Neuronal stem cell (in vitro differentiated cells): ENCODE measurements at regions not wholly inside any gene's neighbourhood (a gene's known extent, or its start where the extent isn't known, plus 50 kb on each side); places are given as distances from the start of the nearest gene placed in this dataset.

Source experiments
- DNase-seq: peaks from one replicate; pipeline ENCODE4 v3.0.0-alpha.2; 2013; ENCODE audit warnings: low spot score
- H2AFZ ChIP-seq: one replicate; pipeline ENCODE4 v1.6.1; 2013; ENCODE audit warnings: mild to moderate bottlenecking, low read length, inconsistent platforms
- H2AK5ac ChIP-seq: 2 replicates; pipeline ENCODE4 v1.6.1; 2013; ENCODE audit warnings: low read depth, mild to moderate bottlenecking, inconsistent platforms, low read length, moderate library complexity, mixed read lengths
- H2BK120ac ChIP-seq: 2 replicates; pipeline ENCODE4 v1.6.1; 2013; ENCODE audit warnings: low read depth, mild to moderate bottlenecking, inconsistent platforms, low read length, moderate library complexity, mixed read lengths
- H2BK12ac ChIP-seq: one replicate; pipeline ENCODE4 v1.6.1; 2013; ENCODE audit warnings: low read length, inconsistent platforms
- H2BK15ac ChIP-seq: 2 replicates; pipeline ENCODE4 v1.6.1; 2013; ENCODE audit warnings: mild to moderate bottlenecking, low read length, inconsistent platforms, mixed read lengths
- H2BK5ac ChIP-seq: one replicate; pipeline ENCODE4 v1.6.1; 2013; ENCODE audit warnings: inconsistent platforms, mild to moderate bottlenecking, low read length, moderate library complexity
- H3K14ac ChIP-seq: one replicate; pipeline ENCODE4 v1.6.1; 2013; ENCODE audit warnings: low read length, inconsistent platforms
- H3K18ac ChIP-seq: 2 replicates; pipeline ENCODE4 v1.6.1; 2013; ENCODE audit warnings: low read length, inconsistent platforms
- H3K23ac ChIP-seq: 2 replicates; pipeline ENCODE4 v1.6.1; 2013; ENCODE audit warnings: low read depth, mild to moderate bottlenecking, mixed read lengths, low read length, inconsistent platforms; ENCODE audit not compliant: poor library complexity
- H3K27ac ChIP-seq: replicated peaks from 3 replicates; pipeline ENCODE4 v1.5.1; 2013; ENCODE audit warnings: low read length, inconsistent platforms
- H3K27me3 ChIP-seq, 3 experiments: 2 replicates each; pipeline ENCODE4 v1.6.1; 2013; ENCODE audit warnings: low read length in 3 of 3, mild to moderate bottlenecking in 2 of 3, inconsistent platforms in 1 of 3, low read depth in 1 of 3, mixed read lengths in 1 of 3, moderate library complexity in 1 of 3; ENCODE audit not compliant: control insufficient read depth in 3 of 3, insufficient read depth in 3 of 3
- H3K36me3 ChIP-seq, 2 donors: replicated peaks in 1 of 2; 2 replicates each; pipeline ENCODE4 v1.6.1; 2013; ENCODE audit warnings: low read length in 2 of 2; ENCODE audit not compliant: control insufficient read depth in 2 of 2, insufficient read depth in 2 of 2
- H3K4ac ChIP-seq: 2 replicates; pipeline ENCODE4 v1.6.1; 2013; ENCODE audit warnings: inconsistent platforms, mild to moderate bottlenecking, low read length, moderate library complexity
- H3K4me1 ChIP-seq, 2 donors: 1 replicate in 1 of 2; 2 replicates in 1 of 2; pipeline ENCODE4 v1.6.1; 2013; ENCODE audit warnings: low read length in 2 of 2, low read depth in 1 of 2; ENCODE audit not compliant: control insufficient read depth in 2 of 2, insufficient read depth in 1 of 2
- H3K4me2 ChIP-seq: one replicate; pipeline ENCODE4 v1.6.1; 2013; ENCODE audit warnings: mild to moderate bottlenecking, low read length, inconsistent platforms; ENCODE audit not compliant: insufficient read depth, poor library complexity, severe bottlenecking
- H3K4me3 ChIP-seq, 2 donors: 2 replicates each; pipeline ENCODE4 v1.5.1; 2013; ENCODE audit warnings: low read length in 2 of 2, mild to moderate bottlenecking in 2 of 2, inconsistent platforms in 1 of 2, moderate library complexity in 1 of 2
- H3K79me1 ChIP-seq: one replicate; pipeline ENCODE4 v1.6.1; 2013; ENCODE audit warnings: low read depth, mild to moderate bottlenecking, inconsistent platforms, low read length, moderate library complexity
- H3K9ac ChIP-seq: one replicate; pipeline ENCODE4 v1.6.1; 2013; ENCODE audit warnings: mild to moderate bottlenecking, low read depth, low read length, inconsistent platforms; ENCODE audit not compliant: poor library complexity
- H3K9me3 ChIP-seq, 2 donors: replicated peaks in 1 of 2; 2 replicates each; pipeline versions ENCODE3 to v1.6.1; 2013; ENCODE audit warnings: low read length in 2 of 2, mild to moderate bottlenecking in 2 of 2, inconsistent platforms in 1 of 2, low read depth in 1 of 2, mixed read lengths in 1 of 2, moderate library complexity in 1 of 2; ENCODE audit not compliant: control insufficient read depth in 2 of 2, insufficient read depth in 1 of 2
- H4K8ac ChIP-seq: one replicate; pipeline ENCODE4 v1.6.1; 2013; ENCODE audit warnings: low read depth, mild to moderate bottlenecking, inconsistent platforms, low read length, moderate library complexity
- H4K91ac ChIP-seq: one replicate; pipeline ENCODE4 v1.6.1; 2013; ENCODE audit warnings: low read length, low read depth, mild to moderate bottlenecking, inconsistent platforms; ENCODE audit not compliant: poor library complexity
- WGBS, 2 donors: extraction: QIAGEN DNeasy Blood & Tissue Kit; methylation state at CpG; one replicate each; pipeline ENCODE4 v1.1.7; 2013; ENCODE audit warnings: missing lambda C conversion rate in 2 of 2, mixed read lengths in 1 of 2; ENCODE audit not compliant: insufficient read length in 2 of 2, insufficient replicate concordance in 1 of 2; ENCODE audit errors: extremely low coverage in 2 of 2; 5-methylcytosine and 5-hydroxymethylcytosine counted together

DNA sequence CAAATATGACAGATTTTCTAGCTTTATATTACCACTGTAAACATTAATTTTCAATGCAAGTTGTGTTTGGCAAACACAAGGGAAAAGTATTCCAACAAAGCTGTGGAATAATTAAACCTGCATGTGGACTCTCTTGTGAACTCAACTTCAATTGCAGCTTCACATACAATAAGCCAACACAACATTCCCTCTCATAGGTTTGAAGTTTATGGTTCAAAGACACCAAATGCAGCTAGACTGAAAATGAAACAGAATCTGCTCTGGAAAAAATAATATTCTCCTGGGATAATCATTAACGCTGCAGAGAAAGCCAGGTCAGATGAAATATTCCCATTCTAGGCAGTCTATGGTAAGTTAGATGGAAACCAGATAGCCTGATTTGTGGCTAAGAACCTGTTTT lies 105.8 kb upstream of the VIPR2 start:
- Histone ChIP-seq H4K91ac (no peak overlapping the region), H3K4me2 (no peak overlapping the region), H3K36me3 (no peaks in the 10 kb centered on the region), H2BK15ac (no peak overlapping the region), H3K4me3 (no peak overlapping the region), H2AK5ac (no peak overlapping the region), H3K9ac (no peak overlapping the region), H3K79me1 (no peaks in the 10 kb centered on the region), H2AFZ (no peak overlapping the region), H3K27me3 (no peaks in the 10 kb centered on the region), H4K8ac (no peak overlapping the region), H3K23ac (no peak overlapping the region), H3K27ac (no peak overlapping the region), H3K4me1 (no peaks in the 10 kb centered on the region), H3K4ac (no peak overlapping the region), H3K14ac (no peak overlapping the region), H2BK12ac (no peak overlapping the region), H3K18ac (no peak overlapping the region), H3K9me3 (peaks cover 0 to 17% of the 10 kb centered on the region in 2 donors), H2BK5ac (no peak overlapping the region), H2BK120ac (no peak overlapping the region)
- no CpG with 5 or more reads among the region's 1 CpG for WGBS, 2 donors
- DNase-seq, result no peak

DNA sequence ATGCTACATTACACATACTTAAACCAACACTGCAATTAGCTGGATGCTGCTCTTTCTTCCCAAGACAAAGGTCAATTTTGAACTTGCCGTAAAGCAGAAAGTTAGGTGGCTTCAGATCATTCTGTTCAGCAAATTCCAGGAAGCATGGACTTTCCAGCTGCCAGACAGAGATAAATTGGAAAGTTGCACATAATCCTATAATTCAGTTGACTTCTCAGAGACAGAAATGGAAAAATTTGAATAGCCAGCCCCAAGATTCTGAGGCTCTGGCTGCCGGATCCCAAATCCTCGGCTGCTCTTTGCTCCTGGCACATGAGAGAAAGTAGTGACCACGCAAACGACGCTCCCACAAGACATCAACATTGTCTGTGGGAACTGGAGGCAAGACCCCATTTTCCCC lies 105.0 kb upstream of the VIPR2 start:
- DNase-seq, result no peak
- no peak overlapping the region for H3K18ac ChIP-seq

DNA sequence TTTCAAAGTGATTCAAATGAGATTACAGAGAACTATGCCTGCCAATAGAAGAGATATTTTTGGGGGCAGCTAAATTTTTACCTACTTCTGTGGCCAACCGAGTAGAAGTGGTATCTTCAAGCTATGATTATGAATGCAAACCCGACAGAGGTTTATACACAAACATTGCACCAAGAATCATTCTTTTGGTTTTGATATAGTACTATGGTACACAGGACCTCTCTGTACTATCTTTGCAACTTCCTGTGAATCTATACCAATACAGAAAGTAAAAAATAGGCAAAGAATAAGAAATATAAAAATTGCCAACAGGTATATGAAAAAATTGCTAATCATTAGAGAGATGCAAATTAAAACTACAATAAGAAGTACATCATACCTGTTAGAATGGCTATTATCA lies 103.2 kb upstream of the VIPR2 start:
- no peak overlapping the region for H3K27ac ChIP-seq
- peaks cover 0 to 7% of the 10 kb centered on the region in 2 donors for H3K9me3 ChIP-seq
- WGBS, 2 donors, result no CpG with 5 or more reads among the region's 2 CpGs
- H3K23ac ChIP-seq, result no peak overlapping the region
- H3K4me3 ChIP-seq, result no peak overlapping the region
- H3K18ac ChIP-seq, result no peak overlapping the region
- H3K14ac ChIP-seq, result no peak overlapping the region
- H4K8ac ChIP-seq, result no peak overlapping the region
- H2AFZ ChIP-seq, result no peak overlapping the region
- H3K4me1 ChIP-seq, result no peaks in the 10 kb centered on the region
- H3K9ac ChIP-seq, result no peak overlapping the region
- H3K27me3 ChIP-seq, result no peaks in the 10 kb centered on the region
- H2BK120ac ChIP-seq, result no peak overlapping the region
- H3K36me3 ChIP-seq, result no peaks in the 10 kb centered on the region
- H2BK12ac ChIP-seq, result no peak overlapping the region
- H2AK5ac ChIP-seq, result no peak overlapping the region
- no peak overlapping the region for H3K4me2 ChIP-seq
- H3K79me1 ChIP-seq, result no peaks in the 10 kb centered on the region
- no peak overlapping the region for H4K91ac ChIP-seq
- no peak overlapping the region for H2BK15ac ChIP-seq
- H3K4ac ChIP-seq, result no peak overlapping the region
- DNase-seq, result no peak
- H2BK5ac ChIP-seq, result no peak overlapping the region

More for the DNA sequence above, 105.0 kb upstream of the VIPR2 start:
- H3K4me1 ChIP-seq, result no peaks in the 10 kb centered on the region
- H3K27me3 ChIP-seq, result no peaks in the 10 kb centered on the region
- H2BK15ac ChIP-seq, result no peak overlapping the region
- no peak overlapping the region for H3K27ac ChIP-seq
- no peak overlapping the region for H2AFZ ChIP-seq
- H2BK12ac ChIP-seq, result no peak overlapping the region
- no peak overlapping the region for H3K14ac ChIP-seq
- no peak overlapping the region for H3K4me2 ChIP-seq
- no peak overlapping the region for H2AK5ac ChIP-seq
- no peaks in the 10 kb centered on the region for H3K36me3 ChIP-seq
- no peak overlapping the region for H4K8ac ChIP-seq
- no peak overlapping the region for H2BK5ac ChIP-seq
- H3K4ac ChIP-seq, result no peak overlapping the region
- no peaks in the 10 kb centered on the region for H3K79me1 ChIP-seq
- no peak overlapping the region for H3K9ac ChIP-seq
- no peak overlapping the region for H4K91ac ChIP-seq
- no peak overlapping the region for H3K4me3 ChIP-seq
- no peak overlapping the region for H2BK120ac ChIP-seq
- peaks cover 0 to 11% of the 10 kb centered on the region in 2 donors for H3K9me3 ChIP-seq
- WGBS, 2 donors, result no CpG with 5 or more reads among the region's 6 CpGs
- H3K23ac ChIP-seq, result no peak overlapping the region

DNA sequence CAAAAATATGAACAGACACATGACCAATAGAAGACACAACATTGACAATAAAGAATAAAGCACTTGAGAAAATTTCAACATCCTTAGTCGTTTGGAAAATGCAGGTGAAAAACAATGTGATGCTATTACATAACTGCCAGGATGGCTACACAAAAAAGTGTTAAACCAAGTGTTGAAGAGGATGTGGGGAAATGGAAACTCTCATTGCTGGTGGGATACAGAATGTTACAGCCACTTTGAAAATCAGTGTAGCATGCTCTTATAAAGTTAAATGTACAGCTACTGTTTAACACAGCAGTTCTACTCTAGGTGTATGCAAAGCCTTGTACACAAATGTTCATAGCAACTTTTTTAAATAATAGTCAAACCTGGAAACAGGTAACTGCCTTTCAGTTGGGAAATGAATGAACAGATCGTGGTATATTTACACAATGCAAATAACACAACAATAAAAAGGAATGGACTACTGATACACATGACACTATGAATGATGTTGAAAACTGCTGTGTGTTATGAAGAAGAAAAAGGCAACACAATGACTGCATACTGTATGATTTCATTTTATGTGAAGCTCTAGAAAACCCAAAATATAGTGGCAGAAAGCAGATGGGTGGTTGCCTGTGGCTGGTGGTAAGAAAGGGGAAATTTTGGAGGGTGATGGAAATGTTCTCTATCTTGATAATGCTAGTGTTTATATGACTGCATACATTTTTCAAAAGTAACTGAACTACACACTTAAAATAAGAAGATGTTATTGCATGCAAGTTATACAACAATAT lies 102.2 kb upstream of the VIPR2 start:
- H2AK5ac ChIP-seq, result no peak overlapping the region
- no CpG with 5 or more reads among the region's 2 CpGs for WGBS, 2 donors
- no peak overlapping the region for H3K18ac ChIP-seq
- H4K8ac ChIP-seq, result no peak overlapping the region
- no peak overlapping the region for H3K14ac ChIP-seq
- no peak overlapping the region for H3K4me3 ChIP-seq
- H3K4ac ChIP-seq, result no peak overlapping the region
- peaks cover 0 to 3% of the 10 kb centered on the region in 2 donors for H3K9me3 ChIP-seq
- no peak overlapping the region for H2BK15ac ChIP-seq
- H3K9ac ChIP-seq, result no peak overlapping the region
- H2AFZ ChIP-seq, result no peak overlapping the region
- no peak overlapping the region for H3K23ac ChIP-seq
- H3K36me3 ChIP-seq, result no peaks in the 10 kb centered on the region
- no peak overlapping the region for H3K27ac ChIP-seq
- H3K4me2 ChIP-seq, result no peak overlapping the region
- no peaks in the 10 kb centered on the region for H3K79me1 ChIP-seq
- H3K4me1 ChIP-seq, result no peaks in the 10 kb centered on the region
- H2BK5ac ChIP-seq, result no peak overlapping the region
- no peaks in the 10 kb centered on the region for H3K27me3 ChIP-seq
- H4K91ac ChIP-seq, result no peak overlapping the region
- H2BK12ac ChIP-seq, result no peak overlapping the region
- DNase-seq, result no peak
- no peak overlapping the region for H2BK120ac ChIP-seq
